ENCODE measurements at regions not wholly inside any gene's neighbourhood (a gene's known extent, or its start where the extent isn't known, plus 50 kb on each side); places are given as distances from the start of the nearest gene placed in this dataset.

GRCh38 chr10:81570878-81571794 is 303.9 kb upstream of the NRG3 start:
- H3K27me3 ChIP-seq (ENCODE audit: control insufficient read depth, insufficient read depth, low read length): no peaks in the 10 kb centered on the region
- ChIA-PET CTCF (no interaction called here), POLR2A (no interaction called here)
- DNase-seq (ENCODE audit: low read depth, low spot score): no peak
- H3K36me3 ChIP-seq (ENCODE audit: control insufficient read depth, insufficient read depth, low read length): no peaks in the 10 kb centered on the region
- BruUV-seq (replicated peaks): no TSS peak
- in situ Hi-C loops (cut with HindIII; ENCODE audit: low pct_unique_long_range_greater_than_20kb, low sequenced_read_pairs) (no loop called here), intact Hi-C loops (cut with micrococcal nuclease; ENCODE audit: unreplicated experiment) (no loop called here)
- no peaks in the 10 kb centered on the region for H3K4me1 ChIP-seq (ENCODE audit: control insufficient read depth, insufficient read depth, low read length)
- TF ChIP-seq, protein P1, sequence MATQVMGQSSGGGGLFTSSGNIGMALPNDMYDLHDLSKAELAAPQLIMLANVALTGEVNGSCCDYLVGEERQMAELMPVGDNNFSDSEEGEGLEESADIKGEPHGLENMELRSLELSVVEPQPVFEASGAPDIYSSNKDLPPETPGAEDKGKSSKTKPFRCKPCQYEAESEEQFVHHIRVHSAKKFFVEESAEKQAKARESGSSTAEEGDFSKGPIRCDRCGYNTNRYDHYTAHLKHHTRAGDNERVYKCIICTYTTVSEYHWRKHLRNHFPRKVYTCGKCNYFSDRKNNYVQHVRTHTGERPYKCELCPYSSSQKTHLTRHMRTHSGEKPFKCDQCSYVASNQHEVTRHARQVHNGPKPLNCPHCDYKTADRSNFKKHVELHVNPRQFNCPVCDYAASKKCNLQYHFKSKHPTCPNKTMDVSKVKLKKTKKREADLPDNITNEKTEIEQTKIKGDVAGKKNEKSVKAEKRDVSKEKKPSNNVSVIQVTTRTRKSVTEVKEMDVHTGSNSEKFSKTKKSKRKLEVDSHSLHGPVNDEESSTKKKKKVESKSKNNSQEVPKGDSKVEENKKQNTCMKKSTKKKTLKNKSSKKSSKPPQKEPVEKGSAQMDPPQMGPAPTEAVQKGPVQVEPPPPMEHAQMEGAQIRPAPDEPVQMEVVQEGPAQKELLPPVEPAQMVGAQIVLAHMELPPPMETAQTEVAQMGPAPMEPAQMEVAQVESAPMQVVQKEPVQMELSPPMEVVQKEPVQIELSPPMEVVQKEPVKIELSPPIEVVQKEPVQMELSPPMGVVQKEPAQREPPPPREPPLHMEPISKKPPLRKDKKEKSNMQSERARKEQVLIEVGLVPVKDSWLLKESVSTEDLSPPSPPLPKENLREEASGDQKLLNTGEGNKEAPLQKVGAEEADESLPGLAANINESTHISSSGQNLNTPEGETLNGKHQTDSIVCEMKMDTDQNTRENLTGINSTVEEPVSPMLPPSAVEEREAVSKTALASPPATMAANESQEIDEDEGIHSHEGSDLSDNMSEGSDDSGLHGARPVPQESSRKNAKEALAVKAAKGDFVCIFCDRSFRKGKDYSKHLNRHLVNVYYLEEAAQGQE (IDR thresholded peaks at IDR 0.05; ENCODE audit: insufficient read depth in 1 of 2, low read depth in 2 of 2, low read length in 1 of 2): no peak
- no peak for TF ChIP-seq TCF7L2 (IDR thresholded peaks at IDR 0.05; ENCODE audit: low read depth, low read length)
- TF ChIP-seq, protein P2, sequence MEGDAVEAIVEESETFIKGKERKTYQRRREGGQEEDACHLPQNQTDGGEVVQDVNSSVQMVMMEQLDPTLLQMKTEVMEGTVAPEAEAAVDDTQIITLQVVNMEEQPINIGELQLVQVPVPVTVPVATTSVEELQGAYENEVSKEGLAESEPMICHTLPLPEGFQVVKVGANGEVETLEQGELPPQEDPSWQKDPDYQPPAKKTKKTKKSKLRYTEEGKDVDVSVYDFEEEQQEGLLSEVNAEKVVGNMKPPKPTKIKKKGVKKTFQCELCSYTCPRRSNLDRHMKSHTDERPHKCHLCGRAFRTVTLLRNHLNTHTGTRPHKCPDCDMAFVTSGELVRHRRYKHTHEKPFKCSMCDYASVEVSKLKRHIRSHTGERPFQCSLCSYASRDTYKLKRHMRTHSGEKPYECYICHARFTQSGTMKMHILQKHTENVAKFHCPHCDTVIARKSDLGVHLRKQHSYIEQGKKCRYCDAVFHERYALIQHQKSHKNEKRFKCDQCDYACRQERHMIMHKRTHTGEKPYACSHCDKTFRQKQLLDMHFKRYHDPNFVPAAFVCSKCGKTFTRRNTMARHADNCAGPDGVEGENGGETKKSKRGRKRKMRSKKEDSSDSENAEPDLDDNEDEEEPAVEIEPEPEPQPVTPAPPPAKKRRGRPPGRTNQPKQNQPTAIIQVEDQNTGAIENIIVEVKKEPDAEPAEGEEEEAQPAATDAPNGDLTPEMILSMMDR (IDR thresholded peaks at IDR 0.05): no peak
- TF ChIP-seq SIN3A (IDR thresholded peaks at IDR 0.05; ENCODE audit: borderline replicate concordance, insufficient read depth, low read depth, low read length): no peak
- TF ChIP-seq POLR2AphosphoS5 (IDR thresholded peaks at IDR 0.05; ENCODE audit: low read depth, low read length): no peak
- H3K27ac ChIP-seq (ENCODE audit: low read length): no peak overlapping the region
- 0 out of 2 replicates have a peak, but pooled peaks cover 2% of the 10 kb centered on the region for H3K9me3 ChIP-seq (ENCODE audit: control insufficient read depth, insufficient read depth, low read depth, low read length)
- ATAC-seq: no peak
- H3K4me3 ChIP-seq (ENCODE audit: low read depth in 2 of 2, low read length in 2 of 2): no peak overlapping the region

DNA sequence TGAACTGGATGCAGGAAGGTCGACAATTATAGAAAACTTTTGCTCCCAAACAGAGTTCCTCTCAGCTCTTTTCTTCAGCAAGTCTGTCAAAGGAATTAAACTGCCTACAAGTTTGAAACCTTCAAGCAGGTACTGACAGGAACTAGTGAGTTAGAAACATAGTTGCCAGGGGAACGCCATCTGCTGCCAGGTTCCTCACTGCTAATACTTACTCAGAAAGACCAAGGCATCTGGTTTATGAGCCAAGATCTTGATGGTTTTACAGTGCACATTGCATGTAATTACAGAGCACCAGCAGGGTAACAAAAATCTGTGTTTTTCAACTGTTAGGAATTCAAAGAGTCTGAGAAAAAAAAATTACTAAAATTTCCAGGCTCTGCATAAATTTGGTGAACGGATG is 300.0 kb upstream of the NRG3 start:
- BruUV-seq (replicated peaks): no TSS peak
- DNase-seq (ENCODE audit: low read depth, low spot score) (no peak), ATAC-seq (no peak)
- ChIA-PET CTCF (no interaction called here), POLR2A (no interaction called here)
- intact Hi-C loops (cut with micrococcal nuclease; ENCODE audit: unreplicated experiment): no loop called here
- Histone ChIP-seq H3K4me3 (ENCODE audit: low read depth in 2 of 2, low read length in 2 of 2) (no peak overlapping the region), H3K9me3 (ENCODE audit: control insufficient read depth, insufficient read depth, low read depth, low read length) (peaks cover 2% of the 10 kb centered on the region; the same call in 1 of the 2 replicates), H3K27ac (ENCODE audit: low read length) (no peak overlapping the region), H3K27me3 (ENCODE audit: control insufficient read depth, insufficient read depth, low read length) (no peaks in the 10 kb centered on the region), H3K4me1 (ENCODE audit: control insufficient read depth, insufficient read depth, low read length) (no peaks in the 10 kb centered on the region), H3K36me3 (ENCODE audit: control insufficient read depth, insufficient read depth, low read length) (no peaks in the 10 kb centered on the region)
- TF ChIP-seq TCF7L2 (IDR thresholded peaks at IDR 0.05; ENCODE audit: low read depth, low read length): no peak
- in situ Hi-C loops (cut with HindIII; ENCODE audit: low pct_unique_long_range_greater_than_20kb, low sequenced_read_pairs): no loop called here

- ChIA-PET POLR2A (no interaction called here), CTCF (no interaction called here)
- no peaks in the 10 kb centered on the region for H3K36me3 ChIP-seq (ENCODE audit: control insufficient read depth, insufficient read depth, low read length)
- H3K9me3 ChIP-seq (ENCODE audit: control insufficient read depth, insufficient read depth, low read depth, low read length): peaks cover 2% of the 10 kb centered on the region; the same call in 1 of the 2 replicates
- DNase-seq (ENCODE audit: low read depth, low spot score) (no peak), ATAC-seq (no peak)
- H3K27me3 ChIP-seq (ENCODE audit: control insufficient read depth, insufficient read depth, low read length): no peaks in the 10 kb centered on the region
- H3K4me1 ChIP-seq (ENCODE audit: control insufficient read depth, insufficient read depth, low read length): no peaks in the 10 kb centered on the region
- BruUV-seq (replicated peaks): no TSS peak
- intact Hi-C loops (cut with micrococcal nuclease; ENCODE audit: unreplicated experiment) (no loop called here), in situ Hi-C loops (cut with HindIII; ENCODE audit: low pct_unique_long_range_greater_than_20kb, low sequenced_read_pairs) (no loop called here)
- TF ChIP-seq, protein P2 (IDR thresholded peaks at IDR 0.05): no peak
- no peak for TF ChIP-seq SIN3A (IDR thresholded peaks at IDR 0.05; ENCODE audit: borderline replicate concordance, insufficient read depth, low read depth, low read length)
- TF ChIP-seq, protein P1 (IDR thresholded peaks at IDR 0.05; ENCODE audit: insufficient read depth in 1 of 2, low read depth in 2 of 2, low read length in 1 of 2): no peak
- TF ChIP-seq POLR2AphosphoS5 (IDR thresholded peaks at IDR 0.05; ENCODE audit: low read depth, low read length): no peak
- TF ChIP-seq TCF7L2 (IDR thresholded peaks at IDR 0.05; ENCODE audit: low read depth, low read length): no peak
- no peak overlapping the region for H3K27ac ChIP-seq (ENCODE audit: low read length)
- H3K4me3 ChIP-seq (ENCODE audit: low read depth in 2 of 2, low read length in 2 of 2): no peak overlapping the region
Measured at GRCh38 chr10:81576336-81576735, 298.7 kb upstream of the NRG3 start.

Data from Panc1 (cell line).